Activated CD4-positive, alpha-beta memory T cell treated with anti-CD3 and anti-CD28 coated beads for 36 hours (primary cell): ENCODE measurements at regions not wholly inside any gene's neighbourhood (a gene's known extent, or its start where the extent isn't known, plus 50 kb on each side); places are given as distances from the start of the nearest gene placed in this dataset.
A peak's percentile ranks its signal among the peaks of the same experiment; 100 is the strongest.

Experiments used
- CTCF ChIA-PET: fragments of 350-600 bp; sonication (Branson Sonifier 250); formaldehyde crosslinking; loops from one replicate; lab custom pipeline; 2021; ENCODE audit warnings: antibody characterized with exemption, inconsistent platforms; lab: Charles Lee
- POLR2A ChIA-PET: fragments of 350-600 bp; sonication (Branson Sonifier 250); formaldehyde crosslinking; loops from one replicate; lab custom pipeline; 2021; ENCODE audit warnings: antibody characterized with exemption; lab: Charles Lee
- DNase-seq: peaks from one replicate; pipeline ENCODE4 v3.0.0-alpha.2; 2020
- H3K27ac Mint-ChIP-seq: one replicate; pipeline ENCODE4 v1.8.0; 2021; ENCODE audit warnings: mixed read lengths
- H3K27me3 Mint-ChIP-seq: one replicate; pipeline ENCODE4 v1.8.0; 2021; ENCODE audit warnings: mixed read lengths
- H3K36me3 Mint-ChIP-seq: one replicate; pipeline ENCODE4 v1.8.0; 2021; ENCODE audit warnings: mixed read lengths
- H3K4me1 Mint-ChIP-seq: one replicate; pipeline ENCODE4 v1.8.0; 2021; ENCODE audit warnings: low read depth, mixed read lengths
- H3K4me3 Mint-ChIP-seq: one replicate; pipeline ENCODE4 v1.8.0; 2021; ENCODE audit warnings: mild to moderate bottlenecking, mixed read lengths
- H3K9me3 Mint-ChIP-seq: one replicate; pipeline ENCODE4 v1.8.0; 2021; ENCODE audit warnings: mixed read lengths
- intact Hi-C: fragments of 100-400 bp; cut with micrococcal nuclease; formaldehyde crosslinking; loops from one replicate; pipeline ENCODE4 v1.15.1; 2023

DNA sequence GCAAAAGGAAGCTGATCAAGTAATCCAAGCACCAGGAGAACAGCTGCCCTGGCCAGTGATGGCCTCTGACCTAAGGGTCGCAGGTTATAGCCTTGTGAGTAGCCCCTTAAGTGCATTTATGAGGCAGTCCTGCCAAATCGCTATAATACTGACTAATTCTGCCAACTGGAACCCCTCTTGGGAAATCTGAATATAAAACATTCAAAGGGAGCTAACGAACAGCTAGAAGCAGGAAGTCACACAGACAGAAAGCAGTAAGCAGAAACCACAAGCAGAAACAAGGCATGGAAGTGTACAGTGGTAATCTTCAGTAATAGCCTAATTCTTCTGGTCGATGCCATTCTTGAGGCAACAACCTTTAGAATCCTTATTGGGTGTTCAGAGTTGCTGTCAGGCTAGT is 521.3 kb downstream of the METTL4 start:
- H3K36me3 Mint-ChIP-seq = no peaks in the 10 kb centered on the region
- DNase-seq = no peak
- no peaks in the 10 kb centered on the region for H3K9me3 Mint-ChIP-seq
- H3K27me3 Mint-ChIP-seq = no peaks in the 10 kb centered on the region
- no peak overlapping the region for H3K4me3 Mint-ChIP-seq
- intact Hi-C loops = no loop called here
- CTCF ChIA-PET = no interaction called here
- no peak overlapping the region for H3K27ac Mint-ChIP-seq
- POLR2A ChIA-PET = no interaction called here
- H3K4me1 Mint-ChIP-seq = no peaks in the 10 kb centered on the region

GRCh38 chr18:2050702-2051201 is 520.6 kb downstream of the METTL4 start:
- Mint-ChIP-seq H3K36me3 (no peaks in the 10 kb centered on the region), H3K4me3 (no peak overlapping the region), H3K4me1 (no peaks in the 10 kb centered on the region), H3K9me3 (no peaks in the 10 kb centered on the region), H3K27ac (no peak overlapping the region), H3K27me3 (no peaks in the 10 kb centered on the region)
- DNase-seq = no peak
- intact Hi-C loops = no loop called here
- POLR2A ChIA-PET = no interaction called here
- CTCF ChIA-PET = no interaction called here

DNA sequence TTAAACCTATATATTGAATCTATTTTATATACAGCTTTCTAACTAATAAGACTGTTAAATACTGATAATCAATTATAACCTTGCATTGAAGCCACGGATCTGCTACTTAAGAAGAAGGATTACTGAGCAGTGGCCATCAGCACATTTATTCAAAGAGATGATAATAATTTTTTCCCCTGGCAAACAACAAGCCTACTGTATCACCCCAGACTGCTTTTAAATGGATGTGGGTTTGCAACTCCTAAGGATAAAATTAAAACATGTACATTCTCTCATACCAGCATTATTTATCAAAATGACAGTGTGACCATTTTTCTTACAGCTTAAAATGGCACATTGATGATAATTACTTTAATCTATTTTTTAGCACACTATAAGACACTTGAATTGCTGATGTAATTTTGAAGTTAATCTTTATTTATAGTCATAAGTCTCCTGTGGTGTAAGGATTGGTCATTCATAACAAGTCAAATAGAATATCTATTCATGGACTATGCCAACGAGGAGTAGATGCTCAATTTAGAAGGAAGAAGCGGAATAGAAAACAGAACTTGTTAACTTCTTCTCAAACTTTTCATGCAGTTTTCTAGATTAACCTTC is 517.7 kb downstream of the METTL4 start:
- no peaks in the 10 kb centered on the region for H3K4me1 Mint-ChIP-seq
- POLR2A ChIA-PET = no interaction called here

DNA sequence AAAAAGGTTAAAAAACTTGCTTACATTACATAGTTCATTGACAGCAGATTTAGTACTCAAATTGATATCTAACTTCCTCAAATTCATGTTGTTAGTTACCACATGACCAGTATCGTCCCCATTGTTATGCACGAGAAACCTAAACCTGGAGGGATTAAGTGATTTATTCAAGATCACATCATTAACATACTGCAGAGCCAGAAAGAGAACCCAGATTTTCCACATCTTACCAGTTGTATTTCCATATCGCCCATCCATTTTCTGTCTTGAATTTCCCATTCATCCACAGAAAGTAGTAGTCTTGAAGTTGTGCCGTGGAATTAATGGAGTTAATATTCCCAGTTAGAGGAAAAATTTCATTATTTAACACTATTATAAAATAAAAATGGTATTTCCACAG is 512.0 kb downstream of the METTL4 start:
- Mint-ChIP-seq H3K9me3 (peaks cover 9% of the 10 kb centered on the region), H3K27ac (no peak overlapping the region), H3K4me1 (no peaks in the 10 kb centered on the region), H3K36me3 (no peaks in the 10 kb centered on the region), H3K27me3 (peaks cover 6% of the 10 kb centered on the region), H3K4me3 (no peak overlapping the region)
- CTCF ChIA-PET = interaction anchor here (0.6 kb wide), 1 partner anchor 80 kb away, joined by 4 read pairs; no protein-coding TSS in a partner anchor
- no peak for DNase-seq
- POLR2A ChIA-PET = no interaction called here
- intact Hi-C loops = no loop called here

More for the DNA sequence above, 517.7 kb downstream of the METTL4 start:
- Mint-ChIP-seq H3K36me3 (no peaks in the 10 kb centered on the region), H3K27ac (no peak overlapping the region), H3K27me3 (peaks cover 3% of the 10 kb centered on the region), H3K4me3 (no peak overlapping the region), H3K9me3 (no peaks in the 10 kb centered on the region)
- no peak for DNase-seq
- CTCF ChIA-PET = no interaction called here
- intact Hi-C loops = no loop called here

DNA sequence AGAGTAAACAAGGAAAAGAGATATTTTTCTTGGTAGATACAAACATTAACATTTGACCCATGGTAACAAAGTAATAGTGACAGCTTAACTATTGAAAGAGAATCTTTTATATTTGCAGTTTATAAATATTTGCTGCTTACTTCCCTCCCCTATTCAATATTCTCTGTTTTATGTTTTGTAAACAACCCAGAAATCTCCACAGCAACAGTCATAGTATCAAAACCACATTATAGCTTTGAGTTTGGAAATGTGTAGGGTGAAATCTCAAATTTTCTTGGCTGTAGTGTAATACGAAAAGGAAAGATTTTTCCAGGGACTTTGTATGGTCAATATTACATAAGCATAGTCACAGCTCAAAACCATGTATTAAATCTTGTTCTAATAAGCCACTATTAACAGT is 511.2 kb downstream of the METTL4 start:
- Mint-ChIP-seq H3K36me3 (no peaks in the 10 kb centered on the region), H3K9me3 (peaks cover 9% of the 10 kb centered on the region), H3K4me1 (no peaks in the 10 kb centered on the region), H3K4me3 (no peak overlapping the region), H3K27ac (no peak overlapping the region), H3K27me3 (peaks cover 6% of the 10 kb centered on the region)
- intact Hi-C loops = no loop called here
- ChIA-PET CTCF (interaction anchor here (0.6 kb wide), 1 partner anchor 80 kb away, joined by 4 read pairs; no protein-coding TSS in a partner anchor), POLR2A (no interaction called here)
- no peak for DNase-seq

GRCh38 chr18:2070631-2071030 is 500.7 kb downstream of the METTL4 start:
- no peak for DNase-seq
- POLR2A ChIA-PET = no interaction called here

GRCh38 chr18:2075499-2075898 is 495.8 kb downstream of the METTL4 start:
- ChIA-PET POLR2A (no interaction called here), CTCF (no interaction called here)
- intact Hi-C loops = no loop called here

More at GRCh38 chr18:2070631-2071030, 500.7 kb downstream of the METTL4 start:
- Mint-ChIP-seq H3K9me3 (no peaks in the 10 kb centered on the region), H3K27ac (no peak overlapping the region), H3K4me3 (no peak overlapping the region), H3K36me3 (no peaks in the 10 kb centered on the region), H3K27me3 (no peaks in the 10 kb centered on the region), H3K4me1 (no peaks in the 10 kb centered on the region)
- CTCF ChIA-PET = no interaction called here
- intact Hi-C loops = no loop called here

GRCh38 chr18:2082676-2083075 is 488.6 kb downstream of the METTL4 start:
- POLR2A ChIA-PET = no interaction called here
- CTCF ChIA-PET = no interaction called here
- Mint-ChIP-seq H3K9me3 (no peaks in the 10 kb centered on the region), H3K36me3 (no peaks in the 10 kb centered on the region), H3K27ac (no peak overlapping the region), H3K27me3 (no peaks in the 10 kb centered on the region), H3K4me3 (no peak overlapping the region), H3K4me1 (no peaks in the 10 kb centered on the region)
- intact Hi-C loops = loop anchor here (10.0 kb wide), 1 partner anchor 498 kb away; no protein-coding TSS in a partner anchor
- DNase-seq = no peak

More at GRCh38 chr18:2075499-2075898, 495.8 kb downstream of the METTL4 start:
- H3K36me3 Mint-ChIP-seq = no peaks in the 10 kb centered on the region
- DNase-seq = no peak
- no peaks in the 10 kb centered on the region for H3K4me1 Mint-ChIP-seq
- H3K4me3 Mint-ChIP-seq = no peak overlapping the region
- no peak overlapping the region for H3K27ac Mint-ChIP-seq
- H3K27me3 Mint-ChIP-seq = no peaks in the 10 kb centered on the region
- H3K9me3 Mint-ChIP-seq = no peaks in the 10 kb centered on the region

DNA sequence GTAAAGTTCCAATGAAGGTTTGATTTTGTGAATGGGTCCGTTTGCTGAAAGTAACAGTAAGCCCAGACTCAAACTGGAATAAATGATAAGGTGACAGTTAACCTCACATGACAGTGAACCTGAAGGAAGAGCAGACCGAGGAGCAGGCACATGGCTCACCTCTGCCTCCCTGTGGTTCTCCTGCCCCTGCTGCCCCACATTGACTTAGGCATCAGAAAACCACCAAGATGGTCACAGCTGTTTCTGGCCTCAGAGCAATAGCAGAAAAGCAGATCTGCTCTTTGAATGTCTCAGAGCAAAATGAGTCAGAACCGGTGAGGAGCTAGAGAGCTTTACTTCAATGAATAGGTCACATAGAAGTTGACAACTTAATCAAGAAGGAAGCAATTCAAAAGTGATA is 487.6 kb downstream of the METTL4 start:
- Mint-ChIP-seq H3K27ac (no peak overlapping the region), H3K9me3 (no peaks in the 10 kb centered on the region), H3K36me3 (no peaks in the 10 kb centered on the region), H3K4me3 (no peak overlapping the region), H3K4me1 (no peaks in the 10 kb centered on the region), H3K27me3 (no peaks in the 10 kb centered on the region)
- DNase-seq = peak; percentile 15
- intact Hi-C loops = loop anchor here (10.0 kb wide), 1 partner anchor 499 kb away; no protein-coding TSS in a partner anchor
- POLR2A ChIA-PET = no interaction called here
- CTCF ChIA-PET = interaction anchor here (1.3 kb wide), 1 partner anchor 11 kb away, joined by 3 read pairs; no protein-coding TSS in a partner anchor

- H3K36me3 Mint-ChIP-seq = no peaks in the 10 kb centered on the region
Measured at GRCh38 chr18:2086439-2086838, 484.9 kb downstream of the METTL4 start.

DNA sequence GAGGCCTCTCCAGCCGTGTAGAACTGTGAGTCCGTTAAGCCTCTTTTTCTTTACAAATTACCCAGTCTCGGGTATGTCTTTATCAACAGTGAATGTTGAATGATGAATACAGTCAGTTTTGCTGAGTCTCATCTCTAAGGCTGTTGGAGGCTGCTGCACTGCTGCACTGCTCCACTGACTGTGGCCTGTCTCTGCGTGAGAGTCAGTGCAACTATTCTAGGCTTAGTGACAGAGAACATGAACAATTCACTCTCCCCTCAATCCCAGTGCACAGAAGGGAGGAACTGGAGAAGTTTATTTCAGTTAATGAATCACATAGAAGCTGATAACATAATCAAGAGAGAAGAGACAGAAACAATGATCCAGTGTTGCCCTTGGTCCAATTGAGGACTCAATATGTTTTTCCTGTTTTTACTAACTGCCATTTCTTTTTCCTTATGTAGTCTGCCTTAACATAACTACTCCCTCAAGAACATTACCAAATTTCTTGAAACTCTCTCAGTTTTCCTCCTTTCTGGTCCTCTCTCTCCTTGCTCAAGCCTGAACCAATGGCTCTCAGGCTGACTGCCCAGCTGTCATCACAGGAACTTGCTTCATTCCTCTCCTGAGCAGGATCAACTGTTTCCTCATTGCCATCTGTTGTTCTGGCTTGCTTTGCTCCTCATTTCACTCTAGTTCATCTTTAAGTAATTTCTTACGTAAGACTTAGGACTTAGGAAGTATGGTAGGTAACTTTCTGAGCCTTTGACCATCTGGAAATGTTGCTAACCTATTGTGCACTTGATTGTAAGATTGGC is 483.2 kb downstream of the METTL4 start:
- CTCF ChIA-PET = interaction anchor here (1.3 kb wide), 1 partner anchor 16 kb away, joined by 4 read pairs; no protein-coding TSS in a partner anchor
- no peak overlapping the region for H3K27ac Mint-ChIP-seq
- no peaks in the 10 kb centered on the region for H3K4me1 Mint-ChIP-seq
- H3K36me3 Mint-ChIP-seq = no peaks in the 10 kb centered on the region
- no peaks in the 10 kb centered on the region for H3K27me3 Mint-ChIP-seq
- DNase-seq = no peak
- POLR2A ChIA-PET = no interaction called here
- no peak overlapping the region for H3K4me3 Mint-ChIP-seq
- intact Hi-C loops = loop anchor here (10.0 kb wide), 1 partner anchor 503 kb away; no protein-coding TSS in a partner anchor
- H3K9me3 Mint-ChIP-seq = no peaks in the 10 kb centered on the region

More at GRCh38 chr18:2086439-2086838, 484.9 kb downstream of the METTL4 start:
- ChIA-PET CTCF (interaction anchor here (0.6 to 1.1 kb wide), 3 partner anchors 24 to 501 kb away, joined by 3 to 4 read pairs (median 3); no protein-coding TSS in a partner anchor), POLR2A (no interaction called here)
- no peak overlapping the region for H3K27ac Mint-ChIP-seq
- DNase-seq = no peak
- H3K27me3 Mint-ChIP-seq = no peaks in the 10 kb centered on the region
- intact Hi-C loops = loop anchor here (10.0 kb wide), 1 partner anchor 502 kb away; no protein-coding TSS in a partner anchor
- no peaks in the 10 kb centered on the region for H3K9me3 Mint-ChIP-seq
- H3K4me1 Mint-ChIP-seq = no peaks in the 10 kb centered on the region
- H3K4me3 Mint-ChIP-seq = no peak overlapping the region

DNA sequence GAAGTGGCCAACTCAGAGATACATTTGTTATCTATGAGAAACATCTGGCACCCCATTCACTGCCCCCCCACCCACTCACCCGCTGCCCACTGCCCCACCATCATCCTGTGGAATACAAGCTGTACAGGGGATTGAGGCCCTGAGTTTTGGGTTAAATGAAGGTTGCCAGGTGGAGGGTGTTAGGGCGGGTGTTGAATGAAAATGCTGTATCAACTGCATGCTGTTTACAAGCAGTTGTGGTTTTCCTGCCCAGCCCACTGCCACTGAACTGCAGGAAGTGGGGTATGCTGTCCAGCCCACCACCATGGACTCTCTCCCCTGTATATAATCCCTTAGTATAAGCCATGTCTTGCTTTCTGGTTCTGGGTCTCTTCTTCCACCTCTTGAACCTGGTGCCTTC is 481.9 kb downstream of the METTL4 start:
- H3K36me3 Mint-ChIP-seq = no peaks in the 10 kb centered on the region
- no peaks in the 10 kb centered on the region for H3K4me1 Mint-ChIP-seq
- H3K9me3 Mint-ChIP-seq = no peaks in the 10 kb centered on the region
- ChIA-PET POLR2A (no interaction called here), CTCF (interaction anchor here (1.3 kb wide), 1 partner anchor 15 kb away, joined by 4 read pairs; no protein-coding TSS in a partner anchor)
- intact Hi-C loops = loop anchor here (10.0 kb wide), 1 partner anchor 505 kb away; no protein-coding TSS in a partner anchor
- DNase-seq = no peak
- H3K27me3 Mint-ChIP-seq = no peaks in the 10 kb centered on the region
- no peak overlapping the region for H3K4me3 Mint-ChIP-seq
- H3K27ac Mint-ChIP-seq = no peak overlapping the region
